PC-3 (cell line): ENCODE measurements at regions not wholly inside any gene's neighbourhood (a gene's known extent, or its start where the extent isn't known, plus 50 kb on each side); places are given as distances from the start of the nearest gene placed in this dataset.
"Not testable (repeated sequence)": the region's sequence is repeated elsewhere in the genome, so short reads cannot be mapped to it uniquely, and the experiment has no call there.

Experiments used
- ATAC-seq: fragments of 200-7000 bp; cut with Tn5 transposase; 2 replicates; pipeline ENCODE4 v1.9.1; 2020; ENCODE audit warnings: mild to moderate bottlenecking, moderate library complexity
- BruUV-seq: library from RNA; stranded (reverse); fragments of 400-500 nt; replicated peaks from 2 replicates; lab custom pipeline; 2021; lab: Mats Ljungman, UMichigan
- CTCF ChIA-PET: fragments of 300-600 bp; sonication (Branson Sonifier 250); formaldehyde crosslinking; loops from one replicate; lab custom pipeline; 2022; ENCODE audit warnings: antibody characterized with exemption; lab: Charles Lee
- POLR2A ChIA-PET: fragments of 300-600 bp; sonication (Branson Sonifier 250); formaldehyde crosslinking; loops from one replicate; lab custom pipeline; 2022; ENCODE audit warnings: antibody characterized with exemption; ENCODE audit not compliant: unreplicated experiment; lab: Charles Lee
- DNase-seq: peaks from one replicate; pipeline ENCODE4 v3.0.0-alpha.2; 2015
- H2AFZ ChIP-seq: fragments of 300-600 bp; sonication (generic); 2 replicates; pipeline ENCODE4 v1.6.0; 2016; ENCODE audit warnings: antibody characterized with exemption, low read length
- H3F3A ChIP-seq: fragments of 300-600 bp; sonication (generic); one replicate; pipeline ENCODE4 v1.6.0; 2017; ENCODE audit warnings: antibody characterized with exemption, low read length, control low read depth, mild to moderate bottlenecking; ENCODE audit not compliant: unreplicated experiment
- H3K27ac ChIP-seq: fragments of 300-600 bp; sonication (generic); 2 replicates; pipeline ENCODE4 v1.5.1; 2016; ENCODE audit warnings: mild to moderate bottlenecking, low read length
- H3K27me3 ChIP-seq: fragments of 300-600 bp; sonication (generic); 2 replicates; pipeline ENCODE4 v1.6.1; 2016; ENCODE audit warnings: low read length, mixed read lengths
- H3K36me3 ChIP-seq: fragments of 300-600 bp; sonication (generic); 2 replicates; pipeline ENCODE4 v1.6.1; 2016; ENCODE audit warnings: low read depth, mixed run types, low read length, mixed read lengths
- H3K4me1 ChIP-seq: fragments of 300-600 bp; sonication (generic); 2 replicates; pipeline ENCODE4 v1.5.1; 2016; ENCODE audit warnings: low read length; ENCODE audit not compliant: insufficient read depth
- H3K4me2 ChIP-seq: fragments of 300-600 bp; sonication (generic); 2 replicates; pipeline ENCODE4 v1.6.0; 2016; ENCODE audit warnings: low read length
- H3K4me3 ChIP-seq: fragments of 300-600 bp; sonication (generic); 2 replicates; pipeline ENCODE4 v1.5.1; 2016; ENCODE audit warnings: mild to moderate bottlenecking, low read length, mixed read lengths
- H3K79me2 ChIP-seq: fragments of 300-600 bp; sonication (generic); 2 replicates; pipeline ENCODE4 v1.6.1; 2017; ENCODE audit warnings: low read length, mixed read lengths
- H3K9ac ChIP-seq: fragments of 300-600 bp; sonication (generic); 2 replicates; pipeline ENCODE4 v1.6.0; 2016; ENCODE audit warnings: mild to moderate bottlenecking, low read length
- H3K9me2 ChIP-seq: fragments of 300-600 bp; sonication (generic); replicated peaks from 2 replicates; pipeline ENCODE4 v1.6.1; 2016; ENCODE audit warnings: mixed run types, low read length, mixed read lengths
- H3K9me3 ChIP-seq: fragments of 300-600 bp; sonication (generic); 2 replicates; pipeline ENCODE4 v1.6.1; 2016; ENCODE audit warnings: low read length, mixed read lengths
- H4K20me1 ChIP-seq: fragments of 300-600 bp; sonication (generic); 2 replicates; pipeline ENCODE4 v1.6.1; 2016; ENCODE audit warnings: low read length, mixed read lengths
- CTCF ChIP-seq: fragments of 300-600 bp; sonication (generic); conservative IDR thresholded peaks from 2 replicates; pipeline ENCODE4 v1.5.1; 2017; ENCODE audit warnings: antibody characterized with exemption, low read depth, mild to moderate bottlenecking, low read length
- EZH2 ChIP-seq: fragments of 300-600 bp; sonication (generic); IDR thresholded peaks from one replicate; pipeline ENCODE4 v1.6.1; 2017; ENCODE audit warnings: antibody characterized with exemption, mild to moderate bottlenecking, low read length; ENCODE audit not compliant: unreplicated experiment
- EZH2phosphoT487 ChIP-seq: fragments of 300-600 bp; sonication (generic); IDR thresholded peaks from 2 replicates; pipeline ENCODE4 v1.6.1; 2018; ENCODE audit warnings: mild to moderate bottlenecking, antibody characterized with exemption, low read length, borderline replicate concordance
- intact Hi-C: fragments of 100-400 bp; cut with micrococcal nuclease; formaldehyde crosslinking; loops from 2 replicates; pipeline ENCODE4 v1.9.0; 2023

- intact Hi-C loops: no loop called here
- Histone ChIP-seq H3K4me2 (no peak overlapping the region), H3K9ac (no peak overlapping the region), H3K27ac (no peak overlapping the region), H3K9me2 (no peaks in the 10 kb centered on the region), H3K4me1 (no peaks in the 10 kb centered on the region), H3K36me3 (no peaks in the 10 kb centered on the region), H2AFZ (no peak overlapping the region), H4K20me1 (no peaks in the 10 kb centered on the region), H3F3A (no peaks in the 10 kb centered on the region), H3K9me3 (peaks cover 60% of the 10 kb centered on the region), H3K27me3 (no peaks in the 10 kb centered on the region), H3K79me2 (no peaks in the 10 kb centered on the region), H3K4me3 (no peak overlapping the region)
- TF ChIP-seq EZH2phosphoT487 (no peak), EZH2 (no peak), CTCF (no peak)
- ATAC-seq (no peak), DNase-seq (no peak)
- no TSS peak for BruUV-seq
- POLR2A ChIA-PET: no interaction called here
- CTCF ChIA-PET: no interaction called here
These were observed 782.9 kb upstream of the TPTE start for GRCh38 chr21:9738527-9738926.

- Histone ChIP-seq H3K4me3 (no peak overlapping the region), H3F3A (no peaks in the 10 kb centered on the region), H4K20me1 (no peaks in the 10 kb centered on the region), H3K27me3 (no peaks in the 10 kb centered on the region), H3K4me1 (no peaks in the 10 kb centered on the region), H3K9me2 (no peaks in the 10 kb centered on the region), H3K27ac (no peak overlapping the region), H3K36me3 (no peaks in the 10 kb centered on the region), H3K79me2 (no peaks in the 10 kb centered on the region), H3K9ac (no peak overlapping the region), H3K9me3 (peaks cover 60% of the 10 kb centered on the region), H3K4me2 (no peak overlapping the region), H2AFZ (no peak overlapping the region)
- TF ChIP-seq EZH2phosphoT487 (no peak), EZH2 (no peak), CTCF (no peak)
- DNase-seq (no peak), ATAC-seq (no peak)
- intact Hi-C loops: no loop called here
- no TSS peak for BruUV-seq
- ChIA-PET CTCF (no interaction called here), POLR2A (no interaction called here)
These were observed 782.1 kb upstream of the TPTE start for GRCh38 chr21:9739240-9739639.

- H3K27me3 ChIP-seq, H3K9ac ChIP-seq, H3K27ac ChIP-seq, H3K4me3 ChIP-seq, CTCF ChIA-PET, H3K79me2 ChIP-seq, POLR2A ChIA-PET, H3K4me1 ChIP-seq, intact Hi-C loops, H3F3A ChIP-seq, ATAC-seq, H3K9me2 ChIP-seq, H3K36me3 ChIP-seq, BruUV-seq, H2AFZ ChIP-seq, H3K4me2 ChIP-seq, DNase-seq, H4K20me1 ChIP-seq: not testable (repeated sequence)
- peaks cover 58% of the 10 kb centered on the region for H3K9me3 ChIP-seq
These were observed 781.0 kb upstream of the TPTE start for GRCh38 chr21:9740177-9740941.

GRCh38 chr21:9740991-9741742 is 780.2 kb upstream of the TPTE start:
- H3K36me3 ChIP-seq, DNase-seq, H3K4me1 ChIP-seq, H3K27me3 ChIP-seq, ATAC-seq, CTCF ChIA-PET, H3F3A ChIP-seq, BruUV-seq, intact Hi-C loops, H3K27ac ChIP-seq, POLR2A ChIA-PET, H3K9me2 ChIP-seq, H4K20me1 ChIP-seq, H3K4me2 ChIP-seq, H3K4me3 ChIP-seq, H3K79me2 ChIP-seq, H2AFZ ChIP-seq, H3K9ac ChIP-seq: not testable (repeated sequence)
- H3K9me3 ChIP-seq: peaks cover 63% of the 10 kb centered on the region

DNA sequence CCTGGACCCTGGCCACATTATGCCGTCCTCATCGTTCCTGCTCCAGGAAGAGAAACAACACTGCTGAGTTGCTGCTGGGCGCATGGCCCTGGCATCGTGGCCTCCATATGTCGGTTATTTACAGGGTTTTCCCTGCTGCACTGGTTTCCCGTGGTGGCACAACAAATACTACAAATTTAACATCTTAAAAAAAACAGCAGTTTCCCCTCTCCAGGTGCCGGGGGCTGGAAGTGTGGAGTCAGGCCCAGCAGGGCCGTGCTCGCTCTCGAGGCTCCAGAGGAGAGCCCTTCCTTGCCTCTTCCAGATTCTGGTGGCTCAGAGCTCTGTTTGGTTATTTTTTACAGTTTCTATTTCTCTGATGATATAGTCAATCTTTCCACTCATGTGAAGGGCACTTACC is 777.8 kb upstream of the TPTE start:
- H2AFZ ChIP-seq, H3K4me1 ChIP-seq, H3K27me3 ChIP-seq, CTCF ChIA-PET, BruUV-seq, H3K36me3 ChIP-seq, H3K79me2 ChIP-seq, H3F3A ChIP-seq, DNase-seq, ATAC-seq, H3K27ac ChIP-seq, POLR2A ChIA-PET, H3K4me3 ChIP-seq, H3K9me2 ChIP-seq, H4K20me1 ChIP-seq, intact Hi-C loops, H3K9ac ChIP-seq, H3K4me2 ChIP-seq: not testable (repeated sequence)
- H3K9me3 ChIP-seq: peaks cover 55% of the 10 kb centered on the region
